TTC549 (cell line): ENCODE measurements at regions not wholly inside any gene's neighbourhood (a gene's known extent, or its start where the extent isn't known, plus 50 kb on each side); places are given as distances from the start of the nearest gene placed in this dataset.
"Not testable (repeated sequence)": the region's sequence is repeated elsewhere in the genome, so short reads cannot be mapped to it uniquely, and the experiment has no call there.

Experiments used
- FAIRE-seq: peaks from 2 replicates; lab custom pipeline; 2012; peaks lifted over from hg19 to GRCh38; lab: Jason Lieb, UNC

DNA sequence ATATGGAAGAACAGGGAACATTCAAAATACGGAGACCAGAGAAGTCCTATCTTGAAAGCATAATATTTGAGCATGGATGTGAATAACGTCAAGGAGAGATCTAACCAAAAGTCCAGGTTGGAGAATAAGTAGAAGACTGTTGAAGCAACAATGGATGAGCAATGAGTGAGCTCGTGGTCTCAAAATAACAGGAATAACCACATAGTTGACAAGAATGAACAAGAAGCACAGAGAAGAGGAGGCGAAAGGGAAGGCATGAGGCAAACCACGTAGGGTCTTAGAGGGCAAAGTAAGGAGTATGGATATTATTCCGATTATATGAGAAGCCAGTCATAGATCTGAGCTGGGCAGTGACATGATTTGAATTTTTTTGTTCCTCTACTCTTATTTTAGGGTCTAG is 710.2 kb downstream of the BRINP1 start:
- no peak for FAIRE-seq

DNA sequence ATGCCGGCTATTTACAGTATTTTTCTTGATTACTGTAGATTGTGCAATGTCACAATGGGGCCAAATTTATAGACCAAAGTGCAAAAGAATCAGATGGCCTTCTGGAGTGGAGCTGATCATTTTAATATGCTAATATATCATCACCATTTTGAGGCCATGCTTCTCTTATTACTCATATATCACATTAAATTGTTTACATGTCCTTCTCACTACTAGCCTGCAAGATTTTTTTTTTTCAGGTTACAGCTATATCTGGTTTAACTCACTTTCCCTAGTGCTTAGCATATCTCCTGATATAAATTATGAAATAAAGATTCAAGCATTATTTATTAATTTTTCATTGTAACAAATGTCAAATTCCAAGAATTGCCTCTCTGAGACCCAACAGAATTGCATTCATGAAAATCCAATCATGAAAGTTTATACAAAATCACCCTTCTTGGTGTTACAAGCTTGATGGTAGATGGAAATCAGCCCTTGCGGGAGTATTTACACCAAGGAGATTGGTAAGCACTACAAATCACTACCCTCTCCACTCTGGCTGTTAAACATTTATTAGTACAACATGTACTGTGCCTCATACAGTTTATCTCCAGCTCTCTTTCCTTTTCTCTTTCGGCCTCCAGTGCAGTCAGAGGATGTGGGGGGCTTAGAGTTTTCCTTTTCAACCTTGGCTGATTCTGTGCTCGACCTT is 703.9 kb downstream of the BRINP1 start:
- no peak for FAIRE-seq

DNA sequence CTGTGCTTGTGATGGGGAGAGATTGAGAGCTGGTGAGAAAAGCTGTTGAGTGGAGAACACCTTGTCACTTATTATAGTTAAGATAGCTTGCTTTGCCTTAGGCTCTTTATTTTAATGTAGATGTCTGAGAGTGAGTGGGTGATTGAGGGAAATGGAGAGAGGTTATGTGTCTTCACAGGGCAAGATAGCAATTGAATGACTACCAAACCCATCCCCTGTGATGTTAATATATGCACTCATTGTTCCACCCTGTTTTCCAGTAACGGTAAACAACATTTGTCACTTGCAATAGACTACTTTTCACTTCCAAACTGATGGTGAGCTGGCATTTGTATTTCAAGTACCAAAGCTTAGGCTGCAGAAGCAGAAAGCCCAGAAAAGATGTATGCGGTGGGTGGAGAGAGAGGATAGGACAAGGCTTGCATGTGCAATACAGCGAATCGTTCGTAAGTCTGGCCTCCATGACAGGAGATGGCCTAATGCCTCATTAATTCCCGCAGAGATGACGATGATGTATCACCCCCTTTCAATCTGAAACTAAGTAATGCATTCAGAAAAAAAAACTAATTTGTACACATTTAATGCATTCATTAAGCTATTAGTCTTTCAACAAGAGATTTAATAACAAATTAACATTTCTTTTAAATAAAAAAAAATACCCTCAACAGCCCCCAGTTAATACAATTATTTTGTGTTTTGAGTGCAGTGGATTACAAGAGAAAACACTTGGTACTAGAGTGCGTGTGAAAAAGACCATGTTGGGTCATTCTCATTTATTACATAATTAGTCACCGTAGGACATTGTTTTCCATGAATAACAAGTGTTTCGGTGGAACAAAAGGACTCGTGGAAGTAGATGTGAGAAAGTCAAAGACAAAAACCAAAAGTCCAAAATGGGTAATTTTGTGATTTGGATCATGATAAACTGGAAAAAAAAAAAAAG is 699.0 kb downstream of the BRINP1 start:
- FAIRE-seq, result no peak

DNA sequence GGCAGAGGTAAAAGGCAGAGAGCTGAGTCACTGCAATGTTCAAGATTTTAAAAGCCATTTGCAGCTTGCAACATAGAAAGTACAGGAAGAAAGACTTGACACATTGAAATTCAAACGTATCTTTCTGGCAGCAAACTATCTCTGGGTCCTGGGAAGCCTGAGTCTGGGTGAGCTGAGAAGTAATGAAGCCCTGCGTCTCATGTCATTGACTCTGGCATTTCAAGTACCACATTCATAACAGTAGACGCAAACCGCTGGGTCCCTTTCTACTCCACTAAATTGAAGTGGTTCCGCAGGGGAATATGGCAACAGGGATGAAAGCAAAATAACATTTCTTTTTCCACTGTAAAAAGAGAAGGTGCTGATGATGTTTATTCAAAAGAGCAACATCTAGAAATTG is 694.3 kb downstream of the BRINP1 start:
- FAIRE-seq, result no peak

DNA sequence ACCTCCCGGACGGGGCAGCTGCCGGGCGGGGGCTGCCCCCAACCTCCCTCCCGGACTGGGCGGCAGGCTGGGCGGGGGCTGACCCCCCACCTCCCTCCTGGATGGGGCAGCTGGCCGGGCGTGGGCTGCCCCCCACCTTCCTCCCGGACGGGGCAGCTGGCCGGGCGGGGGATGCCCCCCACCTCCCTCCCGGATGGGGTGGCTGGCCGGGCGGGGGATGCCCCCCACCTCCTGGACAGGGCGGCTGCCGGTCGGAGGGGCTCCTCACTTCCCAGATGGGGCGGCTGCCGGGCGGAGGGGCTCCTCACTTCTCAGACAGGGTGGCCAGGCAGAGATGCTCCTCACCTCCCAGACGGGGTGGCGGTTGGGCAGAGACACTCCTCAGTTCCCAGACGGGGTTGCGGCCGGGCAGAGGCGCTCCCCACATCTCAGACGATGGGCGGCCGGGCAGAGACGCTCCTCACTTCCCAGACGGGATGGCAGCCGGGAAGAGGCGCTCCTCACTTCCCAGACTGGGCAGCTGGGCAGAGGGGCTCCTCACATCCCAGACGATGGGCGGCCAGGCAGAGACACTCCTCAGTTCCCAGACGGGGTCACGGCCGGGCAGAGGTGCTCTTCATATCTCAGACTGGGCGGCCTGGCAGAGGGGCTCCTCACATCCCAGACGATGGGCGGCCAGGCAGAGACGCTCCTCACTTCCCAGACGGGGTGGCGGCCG is 691.1 kb downstream of the BRINP1 start:
- not testable (repeated sequence) for FAIRE-seq

DNA sequence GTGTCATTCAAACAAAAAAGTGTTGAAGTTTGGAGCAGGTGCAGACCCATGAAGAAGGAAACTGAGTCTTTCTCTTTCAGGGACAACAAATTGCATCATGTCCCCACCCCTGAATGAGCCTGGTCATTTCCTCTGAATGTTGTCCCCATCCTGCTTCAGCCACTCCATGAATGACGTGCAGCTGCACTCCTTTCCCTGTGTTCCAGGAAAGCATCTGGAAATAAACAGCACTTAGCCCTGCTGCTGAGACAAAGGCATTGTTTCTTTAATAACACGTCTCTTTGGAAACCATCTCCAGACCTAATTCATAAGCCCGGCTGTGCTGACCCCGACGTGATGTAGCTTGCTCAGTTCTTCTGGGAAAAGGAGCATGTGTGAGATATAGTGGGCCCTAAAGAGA is 682.3 kb downstream of the BRINP1 start:
- FAIRE-seq, result no peak

DNA sequence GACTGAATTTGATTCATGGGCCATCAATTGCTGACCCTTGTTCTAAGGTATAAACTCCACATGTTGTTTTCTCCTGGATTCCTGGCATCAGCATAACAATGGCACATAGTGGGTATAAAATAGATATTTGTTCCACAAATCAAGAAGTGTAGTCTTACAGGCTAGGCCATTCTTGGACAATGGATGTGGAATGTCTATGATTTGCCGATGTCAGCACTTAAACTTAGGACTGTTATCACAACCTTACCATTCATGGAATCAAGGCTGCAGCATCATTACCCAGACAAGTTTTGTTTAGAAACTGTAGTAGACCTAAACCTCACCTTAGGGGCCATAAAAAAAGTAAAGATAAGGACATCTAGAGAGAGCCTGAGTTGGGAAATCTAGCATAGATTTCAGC is 680.0 kb downstream of the BRINP1 start:
- FAIRE-seq, result no peak

DNA sequence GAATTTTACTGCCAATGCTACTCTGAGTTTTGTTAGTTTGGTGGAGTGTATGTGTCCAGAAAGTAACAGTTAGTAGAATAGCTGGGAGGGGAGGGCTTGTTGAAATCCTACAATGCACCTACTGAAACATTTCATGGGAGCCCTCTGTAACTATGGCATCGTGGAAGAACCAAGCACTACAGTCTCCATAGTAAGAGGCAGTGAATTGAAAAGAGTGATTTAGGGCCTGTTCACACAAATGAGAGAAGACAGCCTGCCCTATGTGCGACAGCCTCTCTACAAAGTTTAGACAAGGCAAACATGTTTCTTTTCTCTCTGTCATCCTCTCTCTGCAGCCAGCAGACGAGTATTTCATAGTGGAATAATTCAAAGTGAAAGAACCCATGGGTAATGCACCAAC is 676.6 kb downstream of the BRINP1 start:
- no peak for FAIRE-seq

DNA sequence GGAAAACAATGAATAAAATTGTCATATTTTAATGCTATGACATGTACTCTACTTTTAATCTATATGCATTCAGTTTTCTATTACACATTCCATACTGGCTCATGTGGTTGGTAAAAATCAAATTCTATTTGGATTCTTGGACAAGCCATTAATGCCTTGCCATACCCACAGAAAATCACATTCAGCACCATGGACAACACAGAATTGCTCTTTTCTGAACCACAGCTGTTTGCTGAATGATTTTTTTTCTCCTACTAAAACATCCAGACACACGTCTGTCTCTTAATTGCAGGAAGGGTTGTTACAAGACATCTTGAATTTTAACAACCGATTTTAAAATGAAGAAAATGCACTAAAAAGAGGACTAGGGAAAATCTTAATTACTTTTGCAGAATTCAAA is 675.6 kb downstream of the BRINP1 start:
- FAIRE-seq, result no peak

DNA sequence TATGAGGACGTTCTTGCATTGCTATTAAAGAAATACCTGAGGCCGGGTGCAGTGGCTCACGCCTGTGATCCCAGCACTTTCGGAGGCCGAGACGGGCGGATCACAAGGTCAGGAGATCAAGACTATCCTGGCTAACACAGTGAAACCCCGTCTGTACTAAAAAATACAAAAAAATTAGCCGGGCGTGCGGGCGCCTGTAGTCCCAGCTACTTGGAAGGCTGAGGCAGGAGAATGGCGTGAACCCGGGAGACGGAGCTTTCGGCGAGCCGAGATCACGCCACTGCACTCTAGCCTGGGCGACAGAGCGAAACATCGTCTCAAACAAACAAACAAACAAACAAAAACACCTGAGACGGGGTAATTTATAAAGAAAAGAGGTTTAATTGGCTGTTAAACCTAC is 674.0 kb downstream of the BRINP1 start:
- not testable (repeated sequence) for FAIRE-seq

DNA sequence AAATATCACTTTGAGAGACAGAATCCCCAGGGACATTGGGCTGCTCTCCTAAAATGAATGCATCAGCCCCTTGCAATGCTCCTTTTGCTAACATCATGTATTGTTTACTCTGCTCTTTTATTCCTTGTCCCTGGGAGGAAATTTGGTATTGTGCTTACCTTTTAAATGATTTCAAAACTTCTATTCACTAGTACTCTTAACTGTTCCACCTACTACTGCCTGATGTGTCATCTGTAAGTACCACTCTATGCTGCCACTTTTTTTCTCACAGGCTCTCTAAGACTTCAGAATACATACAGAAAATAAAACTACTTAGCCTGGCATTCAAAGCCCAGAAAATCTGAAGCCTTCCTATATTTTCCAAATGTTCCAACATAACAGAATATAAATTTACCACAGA is 667.2 kb downstream of the BRINP1 start:
- no peak for FAIRE-seq

DNA sequence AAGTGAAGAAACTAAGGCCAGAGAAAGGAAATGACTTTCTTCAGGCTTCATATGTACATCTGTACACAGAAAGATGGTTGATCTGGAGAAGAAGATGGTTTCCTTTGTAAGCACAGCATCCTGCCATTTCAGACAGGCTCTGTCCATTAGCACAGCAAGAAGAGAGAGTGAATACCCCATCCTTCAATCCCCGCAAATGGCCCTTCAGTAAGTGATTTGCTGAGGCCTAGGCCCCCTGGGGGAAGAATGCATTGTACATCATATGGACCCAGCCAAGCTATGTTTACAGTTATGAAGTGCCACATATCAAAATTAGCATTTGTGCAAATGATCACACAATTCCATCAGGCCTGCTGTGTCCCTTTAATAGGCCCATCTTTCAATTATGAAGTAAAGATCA is 657.4 kb downstream of the BRINP1 start:
- no peak for FAIRE-seq

DNA sequence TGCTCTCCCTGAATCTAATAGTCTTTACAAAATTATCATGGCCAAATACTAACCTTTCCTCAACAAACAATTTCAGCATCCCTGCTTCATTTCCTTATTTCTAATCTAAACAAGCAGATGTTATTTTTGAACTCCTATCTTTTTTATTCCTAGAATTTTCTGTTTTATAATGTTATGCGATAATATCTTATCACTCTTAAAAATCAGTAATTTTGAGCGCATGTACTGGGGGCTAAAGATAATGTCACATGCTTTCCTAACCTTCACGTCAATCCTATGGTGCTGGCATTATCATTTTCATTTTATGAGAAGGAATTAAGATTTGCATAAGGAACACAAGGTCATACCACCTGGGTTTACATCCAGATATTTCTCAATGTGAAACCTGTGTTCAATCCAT is 648.0 kb downstream of the BRINP1 start:
- no peak for FAIRE-seq

DNA sequence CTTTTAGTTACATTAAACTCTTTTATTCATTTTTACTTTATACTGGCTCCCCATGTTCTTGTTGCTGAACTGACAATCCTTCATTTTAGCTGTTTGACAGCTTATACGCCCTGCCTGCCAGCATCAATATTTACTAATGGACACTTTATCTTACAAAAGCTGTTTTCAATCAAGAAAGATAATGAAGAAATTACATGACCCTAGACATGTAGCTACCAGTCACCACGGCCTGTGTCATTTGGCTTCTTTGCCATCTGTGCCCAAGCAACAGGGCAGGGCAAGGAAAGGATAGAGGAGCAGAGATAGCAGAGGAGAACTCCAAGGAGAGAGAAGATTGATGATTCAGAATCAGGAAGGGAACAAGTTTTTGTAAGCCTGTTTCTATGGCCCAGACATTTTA is 647.3 kb downstream of the BRINP1 start:
- no peak for FAIRE-seq

DNA sequence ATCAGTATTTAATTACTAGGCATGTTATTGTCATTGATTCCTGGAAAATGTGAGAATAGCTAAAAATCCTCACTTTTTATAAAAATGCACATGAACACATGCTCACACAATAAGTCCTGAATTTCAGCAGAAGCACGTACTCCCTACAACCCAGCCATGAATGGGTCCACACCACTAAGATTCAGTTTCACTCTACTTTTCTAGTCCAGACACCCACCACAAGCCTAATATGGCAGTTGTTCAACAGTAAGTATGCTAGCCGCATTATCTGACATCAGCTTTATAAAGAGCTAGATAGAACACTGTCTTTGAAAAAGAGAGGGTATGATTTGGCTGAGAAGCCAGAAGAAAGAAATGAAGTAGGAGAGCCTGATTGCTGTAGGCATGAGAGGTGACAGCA is 639.3 kb downstream of the BRINP1 start:
- FAIRE-seq, result no peak

DNA sequence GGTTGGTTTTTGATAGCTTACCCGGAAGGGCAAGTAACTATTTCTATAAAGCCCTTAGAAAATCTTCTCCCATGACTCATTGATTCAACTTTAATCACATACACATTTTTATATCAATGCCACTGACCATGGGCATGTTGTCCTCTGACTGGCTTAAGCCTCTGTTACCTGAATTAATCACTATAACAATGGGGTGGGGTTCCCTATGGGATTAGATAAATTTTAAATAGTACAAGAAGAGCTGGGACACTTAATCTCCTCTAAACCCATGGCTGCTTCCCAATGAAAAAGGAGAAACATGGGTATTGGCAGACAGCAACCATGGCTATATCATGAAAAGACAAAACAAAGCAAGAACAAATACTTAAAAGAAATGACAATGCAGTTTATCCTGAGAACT is 636.2 kb downstream of the BRINP1 start:
- no peak for FAIRE-seq

DNA sequence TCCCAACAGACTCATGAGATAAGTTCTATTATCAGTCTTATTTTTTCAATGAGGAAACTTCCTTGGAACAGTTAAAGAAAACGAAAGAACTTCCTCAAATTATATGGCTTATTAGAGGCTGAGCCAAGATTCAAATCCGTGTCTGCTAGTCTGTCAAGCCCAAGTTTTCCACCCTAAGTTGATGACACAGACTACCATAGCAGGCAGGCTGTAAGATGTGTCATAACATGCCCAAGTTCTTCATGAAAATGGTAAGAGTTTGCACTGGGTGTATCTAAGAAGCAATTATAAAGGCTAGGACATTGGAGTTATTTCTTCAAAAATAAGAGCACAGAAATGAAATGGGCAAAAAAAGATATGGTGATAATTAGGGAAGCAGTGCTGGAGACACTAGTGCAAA is 634.5 kb downstream of the BRINP1 start:
- no peak for FAIRE-seq

DNA sequence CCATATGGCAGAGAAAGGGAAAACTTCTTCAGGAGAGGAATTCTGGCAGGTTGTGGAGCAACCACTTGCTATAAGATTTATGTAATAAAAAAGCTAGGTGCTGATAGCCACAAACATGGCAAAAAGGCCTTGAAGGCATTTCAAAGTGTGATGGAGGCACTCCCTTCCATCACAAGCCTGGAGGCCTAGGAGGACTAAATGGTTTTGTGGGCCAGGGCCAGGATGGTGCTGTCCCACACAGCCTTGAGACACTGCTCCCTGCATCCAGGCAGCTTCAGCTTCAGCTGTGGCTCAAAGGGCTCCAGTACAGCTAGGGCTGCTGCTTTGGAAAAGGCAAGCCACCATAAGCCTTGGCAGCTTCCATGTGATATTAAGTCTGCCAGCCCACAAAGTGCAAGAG is 632.8 kb downstream of the BRINP1 start:
- FAIRE-seq, result no peak

DNA sequence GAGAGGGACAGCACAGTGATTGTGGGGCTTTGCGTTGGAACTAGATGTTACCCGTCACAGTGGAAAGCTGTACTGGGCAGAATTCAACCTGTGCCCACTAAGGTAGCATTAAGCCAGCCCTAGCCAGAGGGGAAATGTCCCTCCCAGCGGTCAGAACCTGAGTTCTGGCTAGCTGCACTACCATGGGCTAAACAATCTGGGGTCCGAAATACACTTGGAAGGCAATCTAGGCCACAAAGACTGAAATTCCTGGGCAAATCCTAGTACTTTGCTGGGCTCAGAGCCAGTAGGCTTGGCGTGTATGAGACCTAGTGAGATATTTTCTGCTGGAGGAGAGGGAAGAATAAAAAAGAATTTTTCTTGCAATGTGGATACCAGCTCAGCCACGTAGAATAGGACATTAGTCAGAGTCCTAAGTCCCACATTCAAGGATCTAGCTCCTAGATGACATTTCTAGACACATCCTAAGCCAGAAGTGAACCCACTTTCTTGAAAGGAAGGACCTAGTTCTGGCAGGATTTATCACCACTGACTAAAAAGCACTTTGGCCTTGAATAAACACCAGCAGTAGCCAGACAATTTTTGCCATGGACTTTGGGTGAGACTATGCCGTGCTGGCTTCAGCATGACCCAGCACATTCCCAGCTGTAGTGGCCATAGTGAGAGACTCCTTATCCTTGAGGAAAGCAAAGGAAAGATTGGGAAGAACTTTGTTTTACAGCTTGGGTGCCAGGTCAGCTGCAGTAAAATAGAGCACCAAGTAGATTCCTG is 618.0 kb downstream of the BRINP1 start:
- no peak for FAIRE-seq

DNA sequence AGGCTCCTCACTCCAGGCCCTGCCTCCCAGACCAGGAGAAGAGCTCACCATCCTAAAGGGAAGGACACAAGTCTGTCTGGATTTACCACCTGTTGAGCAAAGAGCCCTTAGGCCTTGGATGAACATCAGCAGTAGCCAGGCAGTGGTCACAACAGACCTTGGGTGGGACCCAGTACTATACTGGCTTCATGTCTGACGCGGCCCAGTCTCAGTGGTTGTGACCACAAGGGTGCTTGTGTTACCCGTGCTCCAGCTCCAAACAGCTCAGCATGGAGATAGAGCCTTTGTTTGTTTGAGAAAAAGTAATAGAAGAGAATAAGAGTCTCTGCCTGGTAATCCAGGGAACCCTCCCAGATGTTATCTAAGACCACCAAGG is 617.4 kb downstream of the BRINP1 start:
- no peak for FAIRE-seq

DNA sequence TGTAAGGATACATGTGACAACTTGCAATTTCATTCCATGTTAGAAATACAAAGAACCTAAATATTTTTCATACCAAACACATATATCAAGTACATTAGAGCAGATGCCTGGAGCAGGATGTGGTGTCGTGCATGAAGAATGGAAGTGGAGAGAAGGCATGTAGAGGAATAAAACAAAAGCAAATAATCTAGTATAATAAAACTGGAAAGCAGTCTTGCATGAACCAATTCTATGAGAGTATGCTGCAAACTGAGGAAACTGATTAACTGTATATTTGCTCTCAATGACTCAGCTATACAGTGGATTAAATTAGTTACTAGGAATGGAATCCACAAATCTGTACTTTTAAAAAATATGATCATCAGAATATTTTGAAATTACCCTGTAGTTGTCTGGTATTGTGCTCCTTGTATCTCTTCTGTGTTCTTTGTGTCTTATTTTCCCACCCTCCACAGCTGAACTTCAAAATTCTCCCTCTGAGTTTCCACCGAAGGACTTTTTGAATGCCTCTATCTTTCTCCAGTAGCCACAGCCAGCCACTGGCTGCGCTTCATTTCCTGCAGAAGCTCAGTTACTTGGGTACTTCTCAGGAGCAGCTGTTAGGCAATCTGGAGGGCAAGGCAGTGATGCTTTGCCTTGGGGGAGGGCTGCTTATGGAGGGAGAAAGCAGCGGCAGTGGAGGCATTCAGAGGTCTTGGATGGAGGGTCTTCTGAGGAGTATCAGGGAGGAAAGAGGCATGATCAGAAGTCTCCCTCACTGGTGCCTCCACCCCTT is 608.0 kb downstream of the BRINP1 start:
- no peak for FAIRE-seq

DNA sequence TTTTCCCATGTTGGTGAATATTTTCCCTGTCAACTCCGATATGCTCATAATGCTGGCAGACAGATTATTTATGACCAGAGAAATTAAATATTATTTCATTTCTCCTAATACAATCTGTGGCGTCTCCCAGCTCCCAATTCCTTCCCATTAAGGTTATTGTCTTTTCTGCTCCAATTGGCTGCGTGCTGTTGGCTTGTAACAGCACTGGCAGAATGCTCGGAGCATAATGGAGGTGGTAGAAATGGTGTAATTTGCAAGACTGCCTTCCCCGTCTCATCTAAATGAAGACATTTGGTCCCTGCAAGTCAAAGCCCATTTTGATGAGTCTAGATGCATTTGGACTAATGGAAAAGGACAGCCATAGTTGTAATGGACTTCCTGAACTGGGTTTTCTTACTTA is 601.7 kb downstream of the BRINP1 start:
- no peak for FAIRE-seq
